ENCODE measurements at regions not wholly inside any gene's neighbourhood (a gene's known extent, or its start where the extent isn't known, plus 50 kb on each side); places are given as distances from the start of the nearest gene placed in this dataset.

GRCh38 chr2:57893786-57894185, 152.8 kb upstream of the VRK2 start:
- no peak for DNase-seq

- DNase-seq: no peak
Measured at GRCh38 chr2:57894381-57894780, 152.2 kb upstream of the VRK2 start.

- no peak for DNase-seq
Measured at GRCh38 chr2:57897920-57898319, 148.7 kb upstream of the VRK2 start.

- DNase-seq: no peak
Measured at GRCh38 chr2:57899898-57900297, 146.7 kb upstream of the VRK2 start.

- no peak for DNase-seq
Measured at GRCh38 chr2:57902578-57902977, 144.0 kb upstream of the VRK2 start.

- peak; percentile 76 for DNase-seq
Measured at GRCh38 chr2:57906152-57906732, 140.4 kb upstream of the VRK2 start.

GRCh38 chr2:57907411-57907810, 139.2 kb upstream of the VRK2 start:
- peak; percentile 69 for DNase-seq

- peak; percentile 27 for DNase-seq
Measured at GRCh38 chr2:57908736-57909161, 137.9 kb upstream of the VRK2 start.

- DNase-seq: no peak
Measured at GRCh38 chr2:57918126-57918525, 128.5 kb upstream of the VRK2 start.

- no peak for DNase-seq
Measured at GRCh38 chr2:57920342-57920939, 126.2 kb upstream of the VRK2 start.

- DNase-seq: no peak
Measured at GRCh38 chr2:57934659-57935058, 111.9 kb upstream of the VRK2 start.

- no peak for DNase-seq
Measured at GRCh38 chr2:57936216-57936615, 110.4 kb upstream of the VRK2 start.

- no peak for DNase-seq
Measured at GRCh38 chr2:57937456-57937855, 109.2 kb upstream of the VRK2 start.

- DNase-seq: no peak
Measured at GRCh38 chr2:57941816-57942215, 104.8 kb upstream of the VRK2 start.

- DNase-seq: no peak
Measured at GRCh38 chr2:57943315-57943714, 103.3 kb upstream of the VRK2 start.

- DNase-seq: no peak
Measured at GRCh38 chr2:57947398-57947797, 99.2 kb upstream of the VRK2 start.

- DNase-seq: no peak
Measured at GRCh38 chr2:57954020-57954419, 92.6 kb upstream of the VRK2 start.

- DNase-seq: no peak
Measured at GRCh38 chr2:57957238-57957637, 89.4 kb upstream of the VRK2 start.

- no peak for DNase-seq
Measured at GRCh38 chr2:57959390-57959789, 87.2 kb upstream of the VRK2 start.

- no peak for DNase-seq
Measured at GRCh38 chr2:57962861-57963260, 83.7 kb upstream of the VRK2 start.

- no peak for DNase-seq
Measured at GRCh38 chr2:57965219-57965618, 81.4 kb upstream of the VRK2 start.

GRCh38 chr2:57965961-57966360, 80.6 kb upstream of the VRK2 start:
- no peak for DNase-seq

GRCh38 chr2:57973621-57974186, 72.9 kb upstream of the VRK2 start:
- DNase-seq: no peak

- no peak for DNase-seq
Measured at GRCh38 chr2:57979158-57979557, 67.4 kb upstream of the VRK2 start.
